DOHH2 (cell line): ENCODE measurements at regions not wholly inside any gene's neighbourhood (a gene's known extent, or its start where the extent isn't known, plus 50 kb on each side); places are given as distances from the start of the nearest gene placed in this dataset.

Source experiments
- H3F3A ChIP-seq: fragments of 200-600 bp; sonication (generic), shearing (Covaris generic); 2 replicates; pipeline ENCODE4 v1.6.0; 2016; ENCODE audit warnings: antibody characterized with exemption, mild to moderate bottlenecking; ENCODE audit not compliant: control insufficient read depth, insufficient read depth
- H3K27ac ChIP-seq: fragments of 200-600 bp; sonication (generic); 2 replicates; pipeline ENCODE4 v1.5.1; 2014; ENCODE audit warnings: low read depth, mild to moderate bottlenecking, low read length, moderate library complexity
- H3K27me3 ChIP-seq: fragments of 200-600 bp; sonication (generic); 2 replicates; pipeline ENCODE4 v1.6.1; 2014; ENCODE audit warnings: mild to moderate bottlenecking, low read length, mixed read lengths; ENCODE audit not compliant: control insufficient read depth
- H3K36me3 ChIP-seq: fragments of 200-600 bp; sonication (generic); 2 replicates; pipeline ENCODE4 v1.6.1; 2014; ENCODE audit warnings: mild to moderate bottlenecking, low read length, moderate library complexity, mixed read lengths; ENCODE audit not compliant: control insufficient read depth
- H3K4me1 ChIP-seq: fragments of 200-600 bp; sonication (generic); 2 replicates; pipeline ENCODE4 v1.6.1; 2014; ENCODE audit warnings: mild to moderate bottlenecking, low read length, mixed read lengths; ENCODE audit not compliant: control insufficient read depth
- H3K4me2 ChIP-seq: fragments of 200-600 bp; sonication (generic); 2 replicates; pipeline ENCODE4 v1.6.0; 2014; ENCODE audit warnings: mild to moderate bottlenecking, low read length, moderate library complexity
- H3K4me3 ChIP-seq: fragments of 200-600 bp; sonication (generic); 2 replicates; pipeline ENCODE4 v1.5.1; 2014; ENCODE audit warnings: mild to moderate bottlenecking, low read length, mixed read lengths
- H3K79me2 ChIP-seq: fragments of 200-600 bp; sonication (generic); 2 replicates; pipeline ENCODE4 v1.6.1; 2014; ENCODE audit warnings: mild to moderate bottlenecking, low read length, mixed read lengths; ENCODE audit not compliant: control insufficient read depth
- H3K9me2 ChIP-seq: fragments of 200-600 bp; sonication (generic); replicated peaks from 2 replicates; pipeline ENCODE4 v1.6.1; 2014; ENCODE audit warnings: mild to moderate bottlenecking, low read length, mixed read lengths; ENCODE audit not compliant: control insufficient read depth
- H3K9me3 ChIP-seq: fragments of 200-600 bp; sonication (generic); 2 replicates; pipeline ENCODE4 v1.6.1; 2014; ENCODE audit warnings: antibody characterized with exemption, low read length, mixed read lengths; ENCODE audit not compliant: control insufficient read depth, insufficient read depth
- H4K20me1 ChIP-seq: fragments of 200-600 bp; sonication (generic); 2 replicates; pipeline ENCODE4 v1.6.0; 2014; ENCODE audit warnings: low read depth, mild to moderate bottlenecking, antibody characterized with exemption, low read length, moderate library complexity; ENCODE audit not compliant: control insufficient read depth, insufficient read depth
- EZH2phosphoT487 ChIP-seq: fragments of 200-600 bp; sonication (generic); IDR thresholded peaks from 2 replicates; pipeline ENCODE4 v1.6.1; 2017; ENCODE audit warnings: borderline replicate concordance, mild to moderate bottlenecking, antibody characterized with exemption, low read length, moderate library complexity, mixed read lengths

- Histone ChIP-seq H3K4me1 (no peaks in the 10 kb centered on the region), H3K4me2 (no peak overlapping the region), H3K4me3 (no peak overlapping the region), H3K79me2 (no peaks in the 10 kb centered on the region), H3F3A (no peaks in the 10 kb centered on the region), H3K9me2 (no peaks in the 10 kb centered on the region), H4K20me1 (no peaks in the 10 kb centered on the region), H3K36me3 (no peaks in the 10 kb centered on the region), H3K9me3 (no peaks in the 10 kb centered on the region), H3K27me3 (no peaks in the 10 kb centered on the region), H3K27ac (no peak overlapping the region)
- TF ChIP-seq EZH2phosphoT487 = no peak
Observed at GRCh38 chr16:87252269-87252970, 64.8 kb downstream of the C16orf95 start.
